HG03469 (cell line): ENCODE measurements at regions not wholly inside any gene's neighbourhood (a gene's known extent, or its start where the extent isn't known, plus 50 kb on each side); places are given as distances from the start of the nearest gene placed in this dataset.
"Not testable (repeated sequence)": the region's sequence is repeated elsewhere in the genome, so short reads cannot be mapped to it uniquely, and the experiment has no call there.

Source experiments
- ATAC-seq: cut with Tn5 transposase; IDR thresholded peaks from one replicate; pipeline ENCODE4 v1.9.1; 2021; ENCODE audit warnings: mild to moderate bottlenecking, moderate library complexity, moderate number of reproducible peaks; ENCODE audit not compliant: unreplicated experiment

DNA sequence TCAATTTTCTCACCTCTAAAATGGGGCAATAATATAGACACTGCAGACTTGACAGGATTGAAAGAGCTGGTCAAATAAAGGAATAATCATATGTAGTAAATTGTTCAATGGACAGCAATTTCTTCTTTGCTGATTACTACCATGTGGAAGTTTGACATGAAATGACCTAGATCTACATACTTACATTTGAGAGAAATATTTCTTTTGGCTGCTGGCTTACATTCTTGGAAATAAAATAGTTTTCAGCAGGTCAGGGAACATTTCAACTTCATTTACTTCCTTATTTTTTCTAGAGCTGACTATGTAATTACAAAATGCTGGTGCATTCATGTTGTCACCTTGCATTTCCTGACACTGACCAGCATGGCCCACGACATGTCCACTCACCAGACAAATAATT is 294.6 kb upstream of the MIR17HG start:
- no peak for ATAC-seq

DNA sequence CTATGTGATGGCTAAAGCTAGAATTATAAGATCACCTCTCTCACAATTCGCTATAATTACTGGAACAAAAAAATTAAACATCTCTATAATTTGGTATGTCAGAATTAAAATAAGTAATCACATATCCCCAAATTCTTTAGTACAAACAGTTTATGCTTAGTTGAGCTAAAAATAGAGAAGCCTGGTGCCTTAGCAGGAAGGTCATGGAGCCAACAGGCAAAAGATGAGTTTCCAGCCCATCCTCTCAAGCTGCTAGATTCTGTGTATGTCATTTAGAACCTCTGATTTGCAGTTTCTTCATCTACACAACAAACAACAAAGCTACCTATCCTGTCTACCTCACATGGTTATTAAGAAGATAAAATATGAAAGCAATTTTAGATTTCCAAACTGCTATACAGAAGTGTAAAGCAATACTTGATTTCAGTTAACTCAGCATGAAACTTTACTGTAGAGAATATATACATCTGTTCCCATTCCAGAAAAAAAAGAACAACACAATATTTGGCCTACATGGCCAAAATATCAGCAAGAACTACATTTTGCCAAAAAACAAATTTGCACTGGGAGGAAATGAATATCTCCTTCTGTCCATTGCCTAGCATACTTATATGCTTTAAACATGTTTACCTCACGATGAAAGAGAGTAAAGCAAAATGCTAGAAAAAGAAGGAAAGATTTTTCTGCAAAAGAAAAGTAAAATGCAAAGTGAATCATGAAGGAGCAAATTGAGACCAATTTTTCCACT is 294.0 kb upstream of the MIR17HG start:
- no peak for ATAC-seq

DNA sequence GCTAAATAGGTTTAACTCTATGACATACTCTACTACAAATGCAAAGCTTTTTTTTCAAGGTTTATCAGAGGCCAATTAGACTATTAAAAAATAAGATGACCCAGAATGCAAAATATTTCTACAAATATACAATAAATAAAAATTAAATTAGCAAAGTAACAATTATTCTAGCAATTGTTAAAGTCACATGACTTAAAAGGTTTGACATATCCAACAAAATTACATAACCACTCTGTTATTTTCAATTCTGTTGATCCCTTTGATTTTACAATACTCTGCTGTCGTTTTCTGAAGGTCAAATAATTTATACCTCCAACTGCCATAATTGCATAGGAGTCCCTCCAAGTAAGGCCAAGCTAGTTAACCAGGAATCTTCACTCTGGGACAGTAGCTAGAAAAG is 292.6 kb upstream of the MIR17HG start:
- no peak for ATAC-seq

DNA sequence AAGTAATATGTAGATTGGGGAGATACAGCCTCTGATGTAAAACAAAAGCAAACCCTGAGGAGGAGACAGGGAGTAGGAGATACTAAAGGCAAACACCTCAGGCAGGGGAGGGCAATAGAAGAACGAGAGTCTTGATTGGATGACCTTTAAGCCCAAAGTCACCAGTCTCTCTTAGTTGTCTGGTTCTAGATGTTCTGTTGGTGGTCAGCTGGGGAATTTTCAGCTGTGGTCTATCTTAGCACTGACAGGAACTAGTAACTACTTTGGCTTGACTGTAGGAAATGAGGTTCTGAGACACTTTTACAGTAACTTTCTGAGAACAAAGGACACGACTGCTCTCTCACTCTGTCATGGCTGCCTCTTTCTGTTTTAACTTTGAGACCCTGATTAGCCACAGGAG is 290.7 kb upstream of the MIR17HG start:
- peak; percentile 88 for ATAC-seq

DNA sequence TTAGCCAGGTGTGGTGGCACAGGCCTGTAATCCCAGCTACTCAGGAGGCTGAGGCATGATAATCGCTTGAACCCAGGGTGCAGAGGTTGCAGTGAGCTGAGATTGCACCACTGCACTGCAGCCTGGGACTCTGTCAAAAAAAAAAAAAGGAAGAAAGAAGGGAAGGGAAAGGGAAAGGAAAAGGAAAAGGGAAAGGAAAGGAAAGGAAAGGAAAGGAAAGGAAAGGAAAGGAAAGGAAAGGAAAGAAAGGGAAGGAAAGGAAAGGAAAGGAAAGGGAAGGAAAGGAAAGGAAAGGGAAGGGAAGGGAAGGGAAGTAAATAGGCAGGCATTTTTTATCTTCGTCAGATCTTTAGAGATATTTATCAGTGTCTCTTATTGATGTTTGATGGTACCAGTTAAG is 290.0 kb upstream of the MIR17HG start:
- not testable (repeated sequence) for ATAC-seq

DNA sequence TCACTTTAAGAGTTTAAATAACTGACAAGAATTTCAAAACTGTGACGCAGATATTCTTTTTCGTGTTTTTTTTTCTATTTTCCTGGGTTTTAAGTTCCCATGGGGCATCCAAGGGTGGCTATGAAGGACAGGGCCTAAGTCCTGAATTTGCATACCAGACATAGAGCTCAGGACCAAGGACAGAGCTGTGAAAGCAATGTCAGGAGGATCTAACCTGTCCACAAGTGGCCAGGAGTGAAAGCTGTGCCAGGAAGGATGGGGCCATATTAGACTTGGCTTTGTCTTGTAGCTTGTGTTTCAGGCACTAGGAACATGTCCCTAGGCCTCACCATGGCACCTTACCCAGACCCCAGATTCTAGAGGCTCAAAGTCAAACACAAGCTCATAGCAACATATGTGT is 289.4 kb upstream of the MIR17HG start:
- no peak for ATAC-seq

DNA sequence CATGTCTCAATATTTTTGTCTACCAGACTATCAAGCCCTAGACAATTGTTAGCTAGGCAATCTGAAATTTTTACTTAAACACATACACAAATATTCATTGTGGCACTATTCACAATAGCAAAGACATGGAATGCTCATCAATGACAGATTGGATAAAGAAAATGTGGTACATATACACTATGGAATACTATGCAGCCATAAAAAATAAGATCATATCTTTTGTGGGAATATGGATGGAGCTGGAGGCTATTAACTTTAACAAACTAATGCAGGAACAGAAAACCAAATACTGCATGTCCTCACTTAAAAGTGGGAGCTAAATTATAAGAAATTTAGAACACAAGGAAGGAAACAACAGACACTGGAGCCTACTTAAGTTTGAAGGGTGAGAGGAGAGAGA is 288.6 kb upstream of the MIR17HG start:
- no peak for ATAC-seq

DNA sequence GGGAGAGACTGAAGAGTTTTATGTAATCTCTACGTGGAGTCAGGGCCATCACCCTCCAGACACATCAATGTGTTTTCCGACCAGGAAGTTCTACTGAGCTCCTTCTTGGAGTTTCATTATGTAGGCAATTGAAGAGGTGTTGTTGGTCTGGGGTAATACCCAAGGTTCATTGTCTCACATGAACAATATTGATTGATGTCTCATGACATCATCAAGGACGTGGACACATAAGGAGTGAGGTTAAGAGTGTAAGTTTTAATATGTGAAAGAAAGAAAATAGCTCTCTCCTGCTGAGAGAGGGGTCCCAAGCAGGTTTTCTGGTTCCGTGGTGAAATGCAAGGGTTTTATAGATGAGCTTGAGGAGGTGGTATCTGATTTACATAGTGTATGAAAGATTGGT is 280.7 kb upstream of the MIR17HG start:
- ATAC-seq, result no peak

DNA sequence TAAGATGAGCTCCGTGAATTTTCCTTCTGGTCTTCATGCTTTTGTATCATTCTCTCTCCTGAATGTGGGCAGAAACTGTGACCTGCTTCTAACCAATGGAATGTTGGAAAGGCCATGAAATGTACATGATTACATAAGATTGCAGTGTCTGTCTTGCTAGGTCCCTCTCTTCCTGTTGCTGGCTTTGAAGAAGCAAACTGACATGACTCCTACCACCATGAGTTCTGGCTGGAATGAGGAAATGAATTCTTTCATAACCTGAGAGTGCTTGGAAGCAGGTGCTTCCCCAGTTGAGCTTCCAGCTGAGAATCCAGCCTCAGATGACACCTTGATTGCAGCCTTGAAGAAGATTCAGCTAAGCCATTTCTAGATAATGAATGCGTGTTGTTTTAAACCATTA is 275.0 kb upstream of the MIR17HG start:
- no peak for ATAC-seq

DNA sequence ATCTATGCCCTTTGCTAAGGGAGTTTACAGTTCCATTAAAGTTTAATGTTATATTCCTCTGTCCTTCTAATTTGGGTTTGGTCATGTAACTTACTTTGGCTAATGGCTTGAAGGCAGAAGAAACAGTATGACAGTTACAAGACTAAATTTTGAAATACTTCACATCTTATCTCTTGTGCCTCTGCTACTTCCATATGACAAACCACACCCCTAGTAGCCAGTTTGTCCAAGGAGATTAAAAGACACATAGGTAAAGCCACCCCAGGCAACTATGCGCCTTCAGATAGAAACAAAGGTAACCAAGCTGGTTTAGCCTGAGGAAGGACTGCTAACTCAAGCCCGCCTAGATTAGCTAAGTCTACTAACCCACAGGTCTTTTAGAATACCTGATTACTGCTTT is 273.4 kb upstream of the MIR17HG start:
- ATAC-seq, result no peak

DNA sequence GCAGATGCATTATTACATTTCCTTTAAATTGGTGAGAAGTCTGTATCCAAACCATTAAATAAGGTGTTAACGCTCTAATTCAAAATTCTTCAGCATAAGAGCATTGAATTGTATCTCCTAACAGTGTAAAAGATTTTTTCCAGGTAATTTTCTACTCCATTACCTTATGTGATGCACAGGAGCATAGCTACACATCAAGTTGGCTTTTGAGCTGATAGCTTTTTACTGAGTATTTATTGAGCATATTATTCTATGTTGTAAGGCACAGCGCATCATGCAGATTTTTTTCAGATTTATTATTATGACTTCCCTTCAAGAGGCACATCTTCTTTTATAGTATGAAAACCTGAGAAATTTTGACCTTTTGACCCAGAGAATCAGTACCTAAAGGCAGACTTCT is 270.7 kb upstream of the MIR17HG start:
- no peak for ATAC-seq

DNA sequence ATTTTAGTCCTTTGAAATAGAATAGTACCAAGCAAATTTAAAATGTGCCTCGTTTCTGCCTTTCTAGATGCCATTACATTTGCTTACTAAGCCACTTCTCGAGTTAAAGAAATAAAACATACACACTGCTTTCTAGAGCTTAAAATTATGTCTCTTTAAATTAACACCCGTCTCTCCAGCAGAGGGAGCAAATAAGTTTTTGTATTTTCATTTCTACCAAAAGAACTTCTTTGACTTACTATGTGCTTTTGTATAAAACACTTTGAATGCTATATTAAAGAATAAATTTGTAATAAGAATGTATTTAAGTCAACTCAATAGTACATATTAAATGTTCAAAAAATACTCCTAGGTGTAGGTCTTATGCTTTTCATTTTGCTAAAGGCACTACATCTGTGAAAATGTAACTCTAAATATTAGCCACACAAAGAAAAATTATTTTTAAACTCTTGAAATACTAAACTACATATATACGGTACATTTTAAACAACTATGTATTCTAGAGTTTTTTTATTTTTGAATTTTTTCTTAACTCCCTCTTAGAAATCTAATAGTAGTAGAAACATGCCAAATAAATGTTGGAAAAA is 269.3 kb upstream of the MIR17HG start:
- no peak for ATAC-seq

DNA sequence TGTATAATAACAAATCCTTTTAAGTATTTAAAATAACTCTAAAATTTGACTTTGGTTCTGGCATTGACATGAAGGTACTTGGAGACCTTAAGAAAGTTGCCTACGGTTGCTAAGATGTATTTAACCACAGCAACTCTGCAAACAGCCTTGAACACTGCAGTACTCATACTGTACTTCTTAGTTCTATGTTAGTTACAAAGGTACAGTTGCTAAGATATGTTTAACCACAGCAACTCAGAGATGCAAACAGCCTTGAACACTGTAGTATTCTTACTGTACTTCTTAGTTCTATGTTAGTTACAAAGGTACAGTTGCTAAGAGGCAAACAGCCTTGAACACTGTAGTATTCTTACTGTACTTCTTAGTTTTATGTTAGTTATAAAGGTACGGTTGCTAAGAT is 268.3 kb upstream of the MIR17HG start:
- no peak for ATAC-seq

DNA sequence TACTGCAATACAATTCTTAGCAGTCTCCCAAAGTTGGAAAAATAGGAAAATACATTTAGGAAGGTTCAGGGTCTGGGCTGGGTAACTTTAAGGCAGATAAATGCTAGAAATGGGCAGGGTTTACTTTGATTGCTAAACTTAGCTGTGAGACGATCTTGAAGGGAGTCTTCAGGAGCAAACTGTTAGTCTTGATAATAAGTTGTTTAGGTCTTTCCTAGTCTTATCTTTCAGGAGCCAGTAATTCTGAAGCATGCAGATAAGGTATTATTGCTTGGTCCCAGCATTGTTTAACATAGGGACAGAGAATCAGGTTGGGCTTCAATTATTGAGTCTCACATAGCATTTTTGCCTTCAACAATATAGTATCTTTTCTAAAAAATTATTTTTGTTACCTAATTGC is 262.4 kb upstream of the MIR17HG start:
- ATAC-seq, result no peak

DNA sequence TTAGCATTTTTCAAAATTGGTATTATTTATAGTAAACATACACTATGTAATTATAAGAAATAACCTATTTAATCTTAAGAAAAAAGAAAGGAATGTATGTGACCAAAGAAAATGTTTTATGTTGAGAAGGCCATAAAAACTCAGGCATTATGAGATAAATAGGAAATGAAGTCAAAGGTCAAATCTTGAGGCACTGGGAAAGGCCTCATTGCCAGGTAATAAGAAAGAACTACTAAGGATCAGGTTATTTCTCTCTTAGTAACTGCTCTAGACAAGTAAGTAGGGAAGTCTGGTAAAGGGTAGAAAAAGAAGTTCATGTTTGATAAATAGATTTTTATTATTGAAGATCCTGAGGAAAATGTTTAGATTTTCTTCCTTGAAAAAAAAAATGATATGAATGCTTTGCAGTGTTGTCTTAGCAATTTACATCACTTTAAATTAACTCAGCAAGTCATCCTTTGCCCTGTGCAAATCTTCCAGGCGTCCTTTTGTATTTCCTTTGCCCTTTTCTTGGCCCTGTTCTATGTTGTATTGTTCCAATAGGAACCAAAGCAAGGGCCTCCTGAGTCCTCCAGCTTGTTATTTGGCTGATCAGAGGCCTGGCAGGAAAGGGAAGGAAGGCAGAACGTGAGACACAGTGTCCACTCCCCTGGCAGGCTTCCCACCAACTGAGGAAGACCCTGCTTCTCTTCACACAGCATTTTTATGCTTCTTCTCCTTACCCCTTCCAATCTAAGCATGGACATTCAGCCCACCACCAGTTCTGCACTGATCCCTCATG is 260.4 kb upstream of the MIR17HG start:
- no peak for ATAC-seq

DNA sequence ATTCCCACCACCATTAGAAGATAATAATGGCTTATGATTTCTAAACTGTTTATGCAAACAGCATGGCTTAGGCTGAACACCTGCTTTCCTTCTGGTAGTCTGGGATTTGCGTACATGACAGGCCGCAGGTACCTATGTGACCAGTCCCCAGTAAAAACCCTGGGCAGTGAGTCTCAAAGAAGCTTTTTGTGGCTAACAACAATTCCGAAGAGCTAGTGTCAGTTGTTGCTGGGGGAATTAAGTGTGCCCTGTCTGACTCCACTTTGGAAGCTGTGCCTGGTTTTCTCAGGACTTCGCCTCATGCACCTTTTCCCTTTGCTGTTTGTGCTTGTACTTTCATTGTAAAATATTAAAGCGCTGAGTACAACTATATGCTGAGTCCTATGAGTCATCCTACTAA is 250.2 kb upstream of the MIR17HG start:
- no peak for ATAC-seq

DNA sequence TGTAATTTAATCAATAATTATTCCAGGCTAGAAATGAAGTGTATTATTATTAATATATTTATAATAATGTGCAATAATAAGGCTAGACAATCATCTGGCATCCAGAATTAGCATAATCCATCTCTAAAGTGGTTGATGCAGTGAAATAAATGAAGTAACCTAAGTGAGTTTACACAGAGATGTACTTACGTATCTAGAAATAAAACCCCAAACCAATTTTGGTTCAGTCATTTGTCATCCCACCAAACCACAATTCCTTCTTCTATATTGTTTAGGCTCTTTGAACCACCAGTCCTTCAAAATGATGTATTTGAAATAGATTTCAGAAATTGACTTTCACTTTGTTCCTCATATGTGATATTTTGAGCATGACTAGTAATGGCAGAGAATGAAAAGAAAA is 247.6 kb upstream of the MIR17HG start:
- no peak for ATAC-seq

DNA sequence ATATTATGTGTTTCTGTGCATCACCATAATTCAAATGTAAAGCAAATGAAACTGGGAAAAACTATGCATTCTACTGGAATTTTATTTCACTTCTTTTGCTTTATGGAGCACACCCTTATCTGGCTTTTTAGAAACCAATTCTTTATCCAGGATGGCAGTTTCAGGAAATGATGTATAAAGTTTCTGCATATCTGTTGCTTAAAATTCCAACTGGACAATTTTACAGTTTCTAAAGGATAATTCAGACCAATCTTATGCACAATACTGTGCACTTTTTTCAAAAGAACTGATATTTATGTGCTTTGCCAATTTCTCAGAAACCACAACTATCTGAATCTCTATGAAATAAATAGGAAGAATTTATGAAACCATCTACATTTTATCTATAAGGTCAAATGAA is 246.5 kb upstream of the MIR17HG start:
- no peak for ATAC-seq

DNA sequence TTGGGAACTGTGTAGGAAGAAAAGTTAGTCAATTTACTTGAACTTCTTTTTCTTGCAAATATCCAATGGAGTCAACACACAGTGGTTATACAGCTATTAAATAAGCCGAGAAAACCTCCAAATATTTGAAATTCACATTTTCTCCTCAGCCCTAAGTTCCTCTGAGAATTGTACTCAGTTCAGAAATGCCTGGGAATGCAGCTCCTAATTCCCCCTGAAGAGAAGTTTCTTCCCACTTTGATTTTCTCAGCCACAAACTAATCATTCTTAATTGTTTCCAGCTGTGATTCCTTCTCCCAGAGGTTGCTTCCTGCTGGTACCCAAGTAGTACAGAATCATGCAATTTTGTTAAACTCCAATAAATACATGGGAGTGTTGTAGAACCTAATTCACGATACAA is 246.1 kb upstream of the MIR17HG start:
- ATAC-seq, result no peak

DNA sequence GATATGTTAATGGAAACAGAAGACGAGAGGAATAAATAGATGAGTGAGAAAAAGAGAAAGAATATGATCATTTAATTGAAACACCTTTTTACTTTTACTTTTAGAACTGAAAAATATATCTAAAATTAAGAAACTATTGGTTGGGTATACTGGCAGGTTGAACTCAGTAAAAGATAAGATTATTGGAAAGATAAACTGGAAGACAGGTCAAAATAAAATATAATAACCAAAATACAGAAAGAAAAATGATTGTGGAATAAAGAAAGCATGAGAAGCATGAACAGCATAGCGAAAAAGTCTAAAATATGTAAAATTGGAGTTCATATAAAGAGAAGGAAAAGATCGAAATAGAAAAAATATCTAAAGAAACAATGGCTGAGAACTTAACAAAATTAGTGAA is 242.2 kb upstream of the MIR17HG start:
- no peak for ATAC-seq

DNA sequence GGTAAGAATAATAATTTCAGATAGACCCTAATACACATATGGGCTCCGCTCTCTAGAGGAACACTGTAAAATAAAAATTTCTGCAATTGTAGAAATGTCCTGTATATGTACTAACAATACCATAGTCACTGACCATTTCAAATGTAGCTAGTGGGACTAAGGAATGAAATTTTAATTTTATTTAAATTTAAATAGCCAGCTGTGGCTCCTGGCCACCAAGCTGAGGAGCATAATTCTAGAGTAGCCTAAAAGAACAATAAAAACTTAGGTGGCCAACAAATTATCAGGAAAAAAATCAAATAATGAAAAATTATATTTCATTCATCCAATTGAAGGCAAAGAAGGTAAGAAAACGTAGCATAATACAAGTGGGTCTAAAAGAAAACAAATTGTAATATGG is 240.9 kb upstream of the MIR17HG start:
- ATAC-seq, result no peak

DNA sequence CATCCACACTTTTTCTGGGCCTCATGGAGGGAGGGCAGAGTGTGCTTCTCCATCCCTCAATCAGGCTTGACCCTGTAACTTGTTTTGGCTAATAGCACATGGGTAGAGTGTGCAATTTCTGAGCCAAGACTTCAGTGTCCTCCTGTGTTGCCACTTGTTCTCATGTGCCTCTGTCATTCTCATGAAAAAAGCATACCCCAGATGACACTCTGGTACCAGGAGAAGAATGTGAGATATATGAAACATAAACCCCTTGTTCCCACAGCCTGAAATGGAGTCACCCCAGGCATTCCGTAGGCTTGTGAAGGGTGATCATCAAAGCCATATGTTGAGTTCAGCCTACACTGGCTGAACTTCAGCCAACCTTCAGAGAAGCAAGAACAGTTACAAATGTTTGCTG is 239.2 kb upstream of the MIR17HG start:
- ATAC-seq, result no peak
